ENCODE measurements at regions not wholly inside any gene's neighbourhood (a gene's known extent, or its start where the extent isn't known, plus 50 kb on each side); places are given as distances from the start of the nearest gene placed in this dataset.

- no peaks in the 10 kb centered on the region for H3K79me2 ChIP-seq (ENCODE audit: control insufficient read depth in 1 of 2, insufficient read depth in 2 of 2, low read length in 2 of 2)
- DNase-seq (ENCODE audit: low read depth in 1 of 2, low spot score in 2 of 2) (no peak), FAIRE-seq (no peak)
- no peak overlapping the region for H3K14ac ChIP-seq (ENCODE audit: insufficient read length)
- H4K20me1 ChIP-seq (replicated peaks in 1 of 2; ENCODE audit: control insufficient read depth in 1 of 2, insufficient read depth in 2 of 2, low read length in 2 of 2): no peaks in the 10 kb centered on the region
- H2BK5ac ChIP-seq (ENCODE audit: low read depth, low read length): no peak overlapping the region
- no peak overlapping the region for H3K18ac ChIP-seq (ENCODE audit: extremely low read depth, low read length)
- ChIA-PET CTCF (ENCODE audit: partially characterized antibody) (interaction anchor here (1.3 to 13.3 kb wide), 6 partner anchors 8 to 61 kb away, joined by 4 to 239 read pairs (median 9); no protein-coding TSS in a partner anchor), POLR2A (ENCODE audit: partially characterized antibody) (no interaction called here)
- H3K27ac ChIP-seq (ENCODE audit: low read depth, low read length): no peak overlapping the region
- 83% methylated on average over 6 of the region's 6 CpGs; no CpG with 5 or more reads in 1 of the 2 experiments for WGBS, 2 experiments (ENCODE audit: extremely low coverage in 1 of 2, insufficient coverage in 1 of 2, insufficient read length in 1 of 2, insufficient replicate concordance in 2 of 2, low coverage in 1 of 2, low lambda C conversion rate in 2 of 2, missing lambda C conversion rate in 1 of 2)
- H3K9me3 ChIP-seq (ENCODE audit: insufficient read depth in 2 of 2, low read depth in 1 of 2, low read length in 1 of 2): no peaks in the 10 kb centered on the region; a peak in 1 of 4 replicates
- no peak overlapping the region for H2BK12ac ChIP-seq (ENCODE audit: low read depth, low read length)
- no peak overlapping the region for H2BK20ac ChIP-seq (ENCODE audit: low read length)
- no peak overlapping the region for H3K4me3 ChIP-seq (ENCODE audit: extremely low read depth in 1 of 4, insufficient read depth in 2 of 4, low read depth in 3 of 4, low read length in 4 of 4)
- H3K23ac ChIP-seq (ENCODE audit: insufficient read length): no peak overlapping the region
- peaks cover 0 to 6% (median 3%) of the 10 kb centered on the region in 4 experiments; a peak in 5 of 7 replicates for H3K4me1 ChIP-seq (replicated peaks in 1 of 4; ENCODE audit: control insufficient read depth in 3 of 4, insufficient read depth in 4 of 4, low read length in 3 of 4)
- no peak overlapping the region for H3K4me2 ChIP-seq (ENCODE audit: insufficient read depth in 1 of 2, low read depth in 2 of 2, low read length in 2 of 2)
- no peak overlapping the region for H4K91ac ChIP-seq (replicated peaks; ENCODE audit: insufficient read length, low read length)
- no peak overlapping the region for H4K5ac ChIP-seq (ENCODE audit: insufficient read length, low read depth, low read length)
- no peak overlapping the region for H3K56ac ChIP-seq (replicated peaks; ENCODE audit: insufficient read length, low read depth, low read length)
- H3K27me3 ChIP-seq (replicated peaks in 1 of 4; ENCODE audit: control insufficient read depth in 3 of 4, extremely low read depth in 1 of 4, insufficient read depth in 3 of 4, low read length in 3 of 4): no peaks in the 10 kb centered on the region
- H4K8ac ChIP-seq (ENCODE audit: extremely low read depth, insufficient read depth, low read length): no peak overlapping the region
- TF ChIP-seq SAP30 (IDR thresholded peaks at IDR 0.05; ENCODE audit: insufficient read depth, insufficient replicate concordance, low read length) (no peak), ZNF274 (IDR thresholded peaks at IDR 0.05; ENCODE audit: borderline replicate concordance, extremely low read depth, low read length) (no peak), YY1 (IDR thresholded peaks at IDR 0.05; ENCODE audit: low read depth, low read length) (no peak), SRF (IDR thresholded peaks at IDR 0.05; ENCODE audit: low read depth, low read length) (no peak), ATF3 (IDR thresholded peaks at IDR 0.05; ENCODE audit: insufficient read depth, low read depth, low read length) (no peak), SIN3A (conservative IDR thresholded peaks at IDR 0.05 in 1 of 2, IDR thresholded peaks at IDR 0.05 in 1 of 2; ENCODE audit: low read depth in 1 of 2, low read length in 2 of 2) (no peak)
- H3K9ac ChIP-seq (replicated peaks in 1 of 4; ENCODE audit: extremely low read depth in 1 of 4, low read depth in 3 of 4, low read length in 3 of 4): no peak overlapping the region
- H3K36me3 ChIP-seq (ENCODE audit: control insufficient read depth in 2 of 4, insufficient read depth in 4 of 4, low read length in 3 of 4): no peaks in the 10 kb centered on the region
- H2BK15ac ChIP-seq (ENCODE audit: low read length): no peak overlapping the region
- H3K23me2 ChIP-seq (ENCODE audit: low read depth, low read length): no peaks in the 10 kb centered on the region
- H2AK5ac ChIP-seq (ENCODE audit: low read depth, low read length): no peak overlapping the region
- no peak overlapping the region for H2BK120ac ChIP-seq (replicated peaks; ENCODE audit: low read depth, low read length)
- H3K79me1 ChIP-seq (ENCODE audit: low read depth, low read length): no peaks in the 10 kb centered on the region
- no peak overlapping the region for H3K4ac ChIP-seq (replicated peaks; ENCODE audit: insufficient read length, low read depth, low read length)
- H2AFZ ChIP-seq (ENCODE audit: low read length): no peak overlapping the region
Observed at GRCh38 chr1:204754821-204755220, 69.3 kb upstream of the LRRN2 start.
